DMS153 treated with DMSO at 0.1 percent for 48 hours (cell line): ENCODE measurements at regions not wholly inside any gene's neighbourhood (a gene's known extent, or its start where the extent isn't known, plus 50 kb on each side); places are given as distances from the start of the nearest gene placed in this dataset.
"Not testable (repeated sequence)": the region's sequence is repeated elsewhere in the genome, so short reads cannot be mapped to it uniquely, and the experiment has no call there.

Experiments
- DNase-seq: peaks from one replicate; lab custom pipeline; 2025; ENCODE audit not compliant: unreplicated experiment; lab: John Stamatoyannopoulos, UW

DNA sequence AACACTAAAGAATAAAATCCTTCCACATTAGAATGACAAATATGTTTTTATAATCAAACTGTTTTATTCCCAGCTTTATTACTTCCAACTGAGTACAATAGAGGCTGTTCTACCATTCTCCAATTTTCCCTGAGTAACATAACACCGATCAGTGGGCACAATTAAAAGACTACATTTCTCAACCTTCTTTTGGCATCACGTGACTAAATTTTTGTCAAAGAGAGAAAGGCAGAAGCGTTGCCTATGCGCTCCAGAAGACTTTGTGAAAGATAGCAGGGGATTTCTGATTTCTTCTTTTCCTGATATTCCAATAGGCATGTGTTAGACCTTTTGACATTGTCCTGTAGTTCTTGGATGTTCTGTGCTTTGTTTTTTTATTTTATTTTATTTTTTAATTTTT, 1705.6 kb upstream of the PCDH7 start:
- no peak for DNase-seq

DNA sequence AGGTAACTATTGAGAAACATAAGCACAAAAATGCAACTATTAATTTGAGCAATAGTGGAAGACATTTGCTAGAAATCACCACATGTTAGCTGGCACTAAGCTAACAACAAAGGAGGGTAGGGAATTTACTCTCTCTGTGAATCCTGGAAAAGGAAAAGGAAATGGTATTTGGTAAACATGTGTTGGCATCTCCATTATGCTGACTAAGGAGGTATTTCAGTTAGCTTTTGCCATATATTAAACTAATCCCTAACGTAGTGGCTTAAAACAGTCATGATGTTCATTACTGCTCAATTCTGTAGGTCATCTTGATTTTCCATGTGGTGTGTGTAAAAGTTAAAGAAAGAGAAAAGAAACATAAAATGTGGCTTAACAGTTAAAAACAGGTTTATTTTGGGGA, 1686.5 kb upstream of the PCDH7 start:
- no peak for DNase-seq

DNA sequence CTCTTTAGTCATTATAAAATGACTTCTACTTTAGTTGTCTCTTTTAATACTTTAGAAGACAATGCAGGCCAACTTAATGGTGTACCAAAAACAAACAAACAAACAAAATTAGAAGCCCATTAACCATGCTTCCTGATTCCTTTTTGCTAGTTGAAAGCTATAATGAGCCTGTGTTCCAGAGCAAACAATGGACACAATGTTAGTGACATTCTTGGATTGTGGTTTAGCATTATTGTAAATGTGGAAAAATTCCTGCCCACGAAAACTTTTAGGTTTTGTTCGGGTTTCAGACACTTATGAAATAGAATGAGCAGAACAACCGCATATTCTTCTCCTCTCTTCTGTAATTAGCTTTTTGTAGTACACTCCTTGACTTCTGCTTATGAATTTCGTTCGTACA, 1682.7 kb upstream of the PCDH7 start:
- DNase-seq: no peak

DNA sequence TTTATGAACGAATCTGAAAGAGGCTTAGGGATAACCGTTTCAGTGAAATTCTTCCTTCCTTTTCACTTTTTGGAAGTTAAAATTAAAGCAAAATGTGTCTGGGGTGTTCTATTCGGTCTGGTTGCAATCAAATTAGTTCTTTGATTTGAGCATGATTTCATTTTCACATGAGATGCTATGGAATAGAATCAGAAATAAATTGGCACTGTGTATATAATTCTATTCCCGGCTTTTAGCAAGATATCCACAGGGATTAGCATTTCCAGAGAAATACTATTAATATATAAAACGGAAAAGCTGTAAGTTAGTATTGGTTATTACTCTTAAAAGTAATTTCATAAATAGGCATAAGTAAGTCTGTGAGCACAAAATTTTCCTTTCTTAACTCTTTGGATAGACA, 1676.8 kb upstream of the PCDH7 start:
- no peak for DNase-seq

- DNase-seq: no peak
Observed at GRCh38 chr4:29046186-29046585, 1674.0 kb upstream of the PCDH7 start.

DNA sequence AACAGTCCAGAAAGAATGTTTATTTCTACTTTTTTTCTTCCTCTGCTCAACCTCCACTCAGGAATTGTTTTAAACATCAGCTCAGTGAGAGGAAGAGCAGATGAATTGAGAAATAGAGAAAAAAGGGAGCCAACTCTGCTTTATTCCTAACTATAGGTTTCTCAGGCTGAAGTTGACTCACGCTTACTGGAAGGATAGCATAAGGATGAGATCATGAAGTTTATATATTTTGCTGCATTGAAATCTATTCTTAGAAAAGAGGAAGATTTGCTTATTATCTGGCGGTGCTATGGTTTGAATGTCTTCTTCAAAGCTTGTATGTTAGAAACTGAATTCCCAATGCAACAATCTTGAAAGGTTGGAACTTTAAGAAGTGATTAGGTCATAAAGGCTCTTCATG, 1673.4 kb upstream of the PCDH7 start:
- DNase-seq: no peak

GRCh38 chr4:29047341-29048041, 1672.7 kb upstream of the PCDH7 start:
- DNase-seq: no peak

DNA sequence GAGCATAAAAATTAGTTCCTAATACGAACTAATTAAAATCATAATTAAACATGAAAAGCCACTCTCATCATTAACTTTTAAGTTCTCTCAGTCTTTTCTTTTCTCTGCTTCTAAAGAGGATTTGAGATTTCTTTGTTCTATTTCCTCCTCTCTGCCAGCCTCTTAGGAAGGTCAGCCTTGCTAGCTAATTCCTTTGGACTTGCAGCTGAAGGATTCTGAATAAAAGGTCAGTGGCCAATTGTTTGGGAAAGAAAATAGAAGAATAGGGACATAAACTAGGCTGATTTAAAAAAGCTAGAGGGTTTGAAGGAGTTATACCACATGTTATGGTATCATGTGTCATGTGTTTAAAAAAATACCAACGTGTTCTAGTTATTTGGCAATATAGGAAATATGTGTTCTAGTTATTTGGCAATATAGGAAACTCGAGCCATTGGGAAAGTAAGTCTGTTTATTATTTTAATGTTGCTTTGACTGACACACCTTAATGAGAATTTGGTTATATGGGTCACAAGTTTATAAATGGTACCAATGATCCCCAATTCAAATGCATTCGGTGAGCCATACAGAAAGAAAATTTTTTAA, 1668.7 kb upstream of the PCDH7 start:
- no peak for DNase-seq

GRCh38 chr4:29052266-29052665, 1667.9 kb upstream of the PCDH7 start:
- no peak for DNase-seq

- DNase-seq: no peak
Observed at GRCh38 chr4:29058531-29058930, 1661.6 kb upstream of the PCDH7 start.

GRCh38 chr4:29066861-29067260, 1653.3 kb upstream of the PCDH7 start:
- DNase-seq: no peak

- DNase-seq: no peak
Observed at GRCh38 chr4:29073571-29073970, 1646.6 kb upstream of the PCDH7 start.

GRCh38 chr4:29075366-29075765, 1644.8 kb upstream of the PCDH7 start:
- no peak for DNase-seq

- no peak for DNase-seq
Observed at GRCh38 chr4:29079260-29079659, 1640.9 kb upstream of the PCDH7 start.

DNA sequence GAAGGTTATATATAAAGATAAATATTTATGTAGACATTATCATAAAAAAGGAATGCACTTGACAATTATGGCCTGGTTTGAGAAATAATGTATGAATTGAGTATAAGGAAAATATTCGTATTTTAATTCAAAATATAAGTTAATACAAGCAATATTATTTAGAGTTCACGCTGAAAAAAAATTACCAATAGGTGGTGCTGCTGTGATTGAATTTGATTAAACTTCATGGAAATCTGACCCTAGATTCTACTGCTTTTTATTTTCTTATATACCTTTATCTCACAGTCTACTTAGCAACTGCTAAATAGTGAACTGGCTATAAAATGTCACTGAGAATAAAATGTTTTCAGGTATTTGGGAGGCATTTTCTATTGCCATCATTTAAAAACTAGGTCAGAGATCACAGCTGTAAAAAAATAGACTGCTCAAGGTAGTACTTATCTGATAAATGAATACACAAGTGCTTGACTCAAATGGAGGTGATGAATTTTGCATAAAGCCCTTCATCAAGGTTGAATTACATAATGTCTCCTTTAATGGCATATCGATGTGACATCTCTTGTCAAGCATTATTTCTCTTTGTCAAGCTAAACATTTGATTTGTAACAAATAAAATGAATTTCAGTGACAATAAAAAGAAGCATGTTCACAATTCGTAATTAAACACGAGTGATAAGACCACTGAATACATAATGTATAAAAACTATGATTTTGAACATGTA, 1638.8 kb upstream of the PCDH7 start:
- DNase-seq: no peak

DNA sequence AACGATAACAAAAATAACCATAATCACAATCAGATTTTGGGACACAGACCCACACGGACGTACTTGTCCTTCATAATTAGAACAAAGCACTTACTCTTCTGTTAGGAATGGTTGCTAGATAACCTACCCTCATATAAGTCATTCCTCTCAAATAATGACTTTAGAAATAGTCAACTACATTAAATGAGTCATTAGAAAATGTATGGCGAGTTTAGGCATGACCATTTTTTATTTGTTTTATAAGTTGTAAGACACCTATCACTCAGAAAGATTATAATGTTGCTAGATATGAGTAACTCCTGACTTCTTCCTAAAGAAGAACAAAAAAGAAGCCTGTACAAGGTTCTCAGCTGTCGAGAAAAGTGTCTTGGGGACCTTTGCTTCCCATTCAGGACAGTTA, 1637.5 kb upstream of the PCDH7 start:
- no peak for DNase-seq

GRCh38 chr4:29085748-29086147, 1634.4 kb upstream of the PCDH7 start:
- no peak for DNase-seq

- no peak for DNase-seq
Observed at GRCh38 chr4:29104694-29105093, 1615.5 kb upstream of the PCDH7 start.

DNA sequence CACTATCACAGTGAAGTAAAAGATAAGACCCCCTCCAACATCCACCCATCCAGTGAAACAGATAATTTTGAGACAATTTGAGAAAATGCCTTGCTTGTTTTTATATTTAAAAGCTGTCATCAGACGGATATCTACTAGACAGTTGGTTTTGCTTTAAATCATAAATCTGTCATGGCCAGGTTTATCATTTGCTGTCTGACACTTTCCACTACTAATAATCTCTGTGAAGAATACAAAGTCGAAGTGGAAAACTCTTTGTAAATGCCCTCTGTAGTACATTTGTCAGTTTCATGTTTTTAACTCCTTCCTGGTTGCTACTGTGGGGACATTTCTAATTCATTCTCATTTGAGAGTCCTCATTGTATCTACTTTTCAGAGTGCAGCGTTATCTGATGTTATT, 1606.2 kb upstream of the PCDH7 start:
- DNase-seq: no peak

DNA sequence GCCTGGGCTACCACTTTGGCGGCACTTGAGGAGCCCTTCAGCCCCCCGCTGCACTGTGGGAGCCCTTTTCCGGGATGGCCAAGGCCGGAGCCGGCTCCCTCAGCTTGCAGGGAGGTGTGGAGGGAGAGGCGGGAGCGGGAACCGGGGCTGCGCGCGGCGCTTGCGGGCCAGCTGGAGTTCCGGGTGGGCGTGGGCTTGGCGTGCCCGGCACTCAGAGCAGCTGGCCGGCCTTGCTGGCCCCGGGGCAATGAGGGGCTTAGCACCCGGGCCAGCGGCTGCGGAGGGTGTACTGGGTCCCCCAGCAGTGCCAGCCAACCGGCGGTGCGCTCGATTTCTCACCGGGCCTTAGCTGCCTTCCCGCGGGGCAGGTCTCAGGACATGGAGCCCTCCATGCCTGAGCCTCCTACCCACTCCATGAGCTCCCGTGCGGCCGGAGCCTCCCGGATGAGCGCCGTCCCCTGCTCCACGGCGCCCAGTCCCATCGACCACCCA, 1602.9 kb upstream of the PCDH7 start:
- DNase-seq: not testable (repeated sequence)

- no peak for DNase-seq
Observed at GRCh38 chr4:29121586-29121985, 1598.6 kb upstream of the PCDH7 start.

- DNase-seq: no peak
Observed at GRCh38 chr4:29128810-29129209, 1591.4 kb upstream of the PCDH7 start.
